HTR-8/SVneo (cell line): ENCODE measurements at regions not wholly inside any gene's neighbourhood (a gene's known extent, or its start where the extent isn't known, plus 50 kb on each side); places are given as distances from the start of the nearest gene placed in this dataset.

ENCODE experiments used
- DNase-seq: peaks from one replicate; pipeline ENCODE4 v3.0.0; 2011; ENCODE audit warnings: low spot score, mixed read lengths; ENCODE audit not compliant: insufficient read length
- FAIRE-seq: peaks from 2 replicates; lab custom pipeline; 2011; peaks lifted over from hg19 to GRCh38; lab: Jason Lieb, UNC

GRCh38 chr2:191738003-191738402 lies 60.1 kb downstream of the NABP1 start:
- no peak for DNase-seq
- no peak for FAIRE-seq

GRCh38 chr2:191738667-191739066 lies 60.7 kb downstream of the NABP1 start:
- FAIRE-seq (no peak), DNase-seq (no peak)

GRCh38 chr2:191739194-191739593 lies 61.3 kb downstream of the NABP1 start:
- FAIRE-seq = no peak
- DNase-seq = no peak

GRCh38 chr2:191740016-191740419 lies 62.1 kb downstream of the NABP1 start:
- DNase-seq (no peak), FAIRE-seq (no peak)

- DNase-seq (no peak), FAIRE-seq (no peak)
Measured at GRCh38 chr2:191740759-191741158, 62.8 kb downstream of the NABP1 start.

- no peak for DNase-seq
- no peak for FAIRE-seq
Measured at GRCh38 chr2:191746346-191747169, 68.6 kb downstream of the NABP1 start.

- DNase-seq (no peak), FAIRE-seq (no peak)
Measured at GRCh38 chr2:191747170-191747530, 69.2 kb downstream of the NABP1 start.

GRCh38 chr2:191748059-191748461 lies 70.1 kb downstream of the NABP1 start:
- peak; percentile 42 for FAIRE-seq

GRCh38 chr2:191748528-191749180 lies 70.7 kb downstream of the NABP1 start:
- DNase-seq = no peak
- no peak for FAIRE-seq

More at GRCh38 chr2:191748059-191748461, 70.1 kb downstream of the NABP1 start:
- DNase-seq = no peak

GRCh38 chr2:191749181-191749540 lies 71.2 kb downstream of the NABP1 start:
- DNase-seq (no peak), FAIRE-seq (no peak)

- no peak for FAIRE-seq
- DNase-seq = no peak
Measured at GRCh38 chr2:191754103-191754502, 76.2 kb downstream of the NABP1 start.

GRCh38 chr2:191756761-191757160 lies 78.8 kb downstream of the NABP1 start:
- no peak for FAIRE-seq
- no peak for DNase-seq

GRCh38 chr2:191757208-191757607 lies 79.3 kb downstream of the NABP1 start:
- FAIRE-seq (no peak), DNase-seq (no peak)

- FAIRE-seq = peak; percentile 96
- DNase-seq = peak; percentile 88
Measured at GRCh38 chr2:191758518-191759507, 80.9 kb downstream of the NABP1 start.

- DNase-seq (no peak), FAIRE-seq (no peak)
Measured at GRCh38 chr2:191759680-191760079, 81.7 kb downstream of the NABP1 start.

GRCh38 chr2:191760655-191761262 lies 82.8 kb downstream of the NABP1 start:
- FAIRE-seq = no peak

GRCh38 chr2:191773136-191773535 lies 73.8 kb downstream of the CAVIN2 start:
- FAIRE-seq = no peak
- DNase-seq = no peak

More at GRCh38 chr2:191760655-191761262, 82.8 kb downstream of the NABP1 start:
- no peak for DNase-seq

- DNase-seq (no peak), FAIRE-seq (no peak)
Measured at GRCh38 chr2:191777351-191777750, 69.5 kb downstream of the CAVIN2 start.

- DNase-seq (no peak), FAIRE-seq (no peak)
Measured at GRCh38 chr2:191778041-191778440, 68.8 kb downstream of the CAVIN2 start.

- FAIRE-seq (no peak), DNase-seq (no peak)
Measured at GRCh38 chr2:191782351-191782750, 64.5 kb downstream of the CAVIN2 start.
